ENCODE measurements at regions not wholly inside any gene's neighbourhood (a gene's known extent, or its start where the extent isn't known, plus 50 kb on each side); places are given as distances from the start of the nearest gene placed in this dataset.
A peak's percentile ranks its signal among the peaks of the same experiment; 100 is the strongest.

- Histone ChIP-seq H3K4me1 (ENCODE audit: control insufficient read depth in 4 of 4, insufficient read depth in 4 of 4, low read length in 3 of 4) (no peaks in the 10 kb centered on the region), H3K4me3 (ENCODE audit: low read depth in 1 of 3, low read length in 3 of 3) (no peak overlapping the region), H3K27me3 (ENCODE audit: control insufficient read depth in 4 of 4, insufficient read depth in 4 of 4, low read length in 3 of 4) (peaks cover 0 to 2% (median under 1%) of the 10 kb centered on the region in 4 donors), H3K9me3 (ENCODE audit: control insufficient read depth in 4 of 4, low read length in 3 of 4) (no peaks in the 10 kb centered on the region), H3K36me3 (ENCODE audit: control insufficient read depth in 4 of 4, insufficient read depth in 3 of 4, low read depth in 1 of 4, low read length in 3 of 4) (no peaks in the 10 kb centered on the region), H3K9ac (ENCODE audit: low read depth in 1 of 2, low read length in 2 of 2) (no peak overlapping the region), H3K27ac (ENCODE audit: low read depth in 1 of 2, low read length in 2 of 2) (no peak overlapping the region)
- 48% methylated on average over 5 of the region's 5 CpGs for WGBS
- TF ChIP-seq CTCF (IDR thresholded peaks at IDR 0.05; ENCODE audit: low read depth, low read length, missing input control) (peak; percentile 77), RAD21 (IDR thresholded peaks at IDR 0.05) (peak; percentile 80 to 85), RXRA (IDR thresholded peaks at IDR 0.05) (no peak)
- peak; percentile 60 for DNase-seq (ENCODE audit: low spot score)
Measured at GRCh38 chr2:40554665-40555294, 102.9 kb upstream of the SLC8A1 start.

GRCh38 chr2:40556293-40556692 lies 104.4 kb upstream of the SLC8A1 start:
- no peak for DNase-seq (ENCODE audit: low spot score)
- TF ChIP-seq YY1 (IDR thresholded peaks at IDR 0.05) = no peak
- no peak for TF ChIP-seq HNF4A (conservative IDR thresholded peaks at IDR 0.05)
- TF ChIP-seq HNF4G (IDR thresholded peaks at IDR 0.05) = no peak
- no peak for TF ChIP-seq FOXA2 (IDR thresholded peaks at IDR 0.05)
- no peak for TF ChIP-seq ATF3 (IDR thresholded peaks at IDR 0.05)
- Histone ChIP-seq H3K36me3 (ENCODE audit: control insufficient read depth in 4 of 4, insufficient read depth in 3 of 4, low read depth in 1 of 4, low read length in 3 of 4) (no peaks in the 10 kb centered on the region), H3K4me3 (ENCODE audit: low read depth in 1 of 3, low read length in 3 of 3) (no peak overlapping the region), H3K9ac (ENCODE audit: low read depth in 1 of 2, low read length in 2 of 2) (no peak overlapping the region), H3K27me3 (ENCODE audit: control insufficient read depth in 4 of 4, insufficient read depth in 4 of 4, low read length in 3 of 4) (peaks cover 0 to 2% (median under 1%) of the 10 kb centered on the region in 4 donors), H3K9me3 (ENCODE audit: control insufficient read depth in 4 of 4, low read length in 3 of 4) (no peaks in the 10 kb centered on the region), H3K4me1 (ENCODE audit: control insufficient read depth in 4 of 4, insufficient read depth in 4 of 4, low read length in 3 of 4) (no peaks in the 10 kb centered on the region), H3K27ac (ENCODE audit: low read depth in 1 of 2, low read length in 2 of 2) (no peak overlapping the region)
- WGBS = 38% methylated on average over 2 of the region's 2 CpGs

- WGBS = 81% methylated on average over 6 of the region's 6 CpGs
- TF ChIP-seq RXRA (IDR thresholded peaks at IDR 0.05) (no peak), NR2F2 (IDR thresholded peaks at IDR 0.05) (no peak), YY1 (IDR thresholded peaks at IDR 0.05) (no peak), FOXA1 (IDR thresholded peaks at IDR 0.05) (no peak), HNF4A (conservative IDR thresholded peaks at IDR 0.05) (no peak), REST (IDR thresholded peaks at IDR 0.05) (no peak), SP1 (IDR thresholded peaks at IDR 0.05) (no peak), RAD21 (IDR thresholded peaks at IDR 0.05) (no peak), HNF4G (IDR thresholded peaks at IDR 0.05) (no peak), MAX (IDR thresholded peaks at IDR 0.05) (no peak), EGR1 (IDR thresholded peaks at IDR 0.05; ENCODE audit: low read depth in 2 of 2) (no peak), GABPA (IDR thresholded peaks at IDR 0.05 in 1 of 2, conservative IDR thresholded peaks at IDR 0.05 in 1 of 2) (no peak)
- H3K4me3 ChIP-seq (ENCODE audit: low read depth in 1 of 3, low read length in 3 of 3) = no peak overlapping the region
- DNase-seq (ENCODE audit: low spot score) = no peak
- H3K9me3 ChIP-seq (ENCODE audit: control insufficient read depth in 4 of 4, low read length in 3 of 4) = no peaks in the 10 kb centered on the region
- no peak overlapping the region for H3K9ac ChIP-seq (ENCODE audit: low read depth in 1 of 2, low read length in 2 of 2)
- H3K27ac ChIP-seq (ENCODE audit: low read depth in 1 of 2, low read length in 2 of 2) = no peak overlapping the region
- H3K4me1 ChIP-seq (ENCODE audit: control insufficient read depth in 4 of 4, insufficient read depth in 4 of 4, low read length in 3 of 4) = no peaks in the 10 kb centered on the region
- peaks cover 0 to 2% (median under 1%) of the 10 kb centered on the region in 4 donors for H3K27me3 ChIP-seq (ENCODE audit: control insufficient read depth in 4 of 4, insufficient read depth in 4 of 4, low read length in 3 of 4)
- H3K36me3 ChIP-seq (ENCODE audit: control insufficient read depth in 4 of 4, insufficient read depth in 3 of 4, low read depth in 1 of 4, low read length in 3 of 4) = no peaks in the 10 kb centered on the region
Measured at GRCh38 chr2:40556739-40557138, 104.8 kb upstream of the SLC8A1 start.
